Spleen (tissue), 11 donors: ENCODE measurements at regions not wholly inside any gene's neighbourhood (a gene's known extent, or its start where the extent isn't known, plus 50 kb on each side); places are given as distances from the start of the nearest gene placed in this dataset.

Experiments used
- DNase-seq: peaks from one replicate; pipeline ENCODE4 v3.0.0-alpha.2; 2020
- H3K27ac ChIP-seq, 8 donors: fragments of 200-600 bp; sonication (generic) in 7 of 8; 1 replicate in 4 of 8; 2 replicates in 4 of 8; pipeline versions ENCODE4 v1.5.0 to v1.8.0; 2016 to 2021; ENCODE audit warnings: inconsistent platforms in 4 of 8, mild to moderate bottlenecking in 4 of 8, moderate library complexity in 1 of 8
- H3K27me3 ChIP-seq, 7 donors: fragments of 200-600 bp; sonication (generic) in 6 of 7; replicated peaks in 1 of 7; 1 replicate in 4 of 7; 2 replicates in 3 of 7; pipeline versions ENCODE4 v1.5.0 to v1.8.0; 2016 to 2021; ENCODE audit warnings: inconsistent platforms in 3 of 7, mild to moderate bottlenecking in 1 of 7
- H3K36me3 ChIP-seq, 6 donors: fragments of 200-600 bp; sonication (generic) in 5 of 6; 1 replicate in 4 of 6; 2 replicates in 2 of 6; pipeline versions ENCODE4 v1.5.0 to v1.8.0; 2016 to 2021; ENCODE audit warnings: inconsistent platforms in 2 of 6
- H3K4me1 ChIP-seq, 6 donors: fragments of 200-600 bp; sonication (generic) in 5 of 6; 1 replicate in 3 of 6; 2 replicates in 3 of 6; pipeline versions ENCODE4 v1.5.0 to v1.8.0; 2016 to 2021; ENCODE audit warnings: inconsistent platforms in 3 of 6
- H3K4me3 ChIP-seq, 8 donors: fragments of 200-600 bp; sonication (generic) in 7 of 8; 1 replicate in 4 of 8; 2 replicates in 4 of 8; pipeline versions ENCODE4 v1.5.0 to v1.8.0; 2016 to 2021; ENCODE audit warnings: inconsistent platforms in 4 of 8, mild to moderate bottlenecking in 4 of 8, moderate library complexity in 2 of 8
- H3K9me3 ChIP-seq, 8 donors: fragments of 200-600 bp; sonication (generic) in 7 of 8; 1 replicate in 4 of 8; 2 replicates in 4 of 8; pipeline versions ENCODE4 v1.5.0 to v1.8.0; 2016 to 2021; ENCODE audit warnings: inconsistent platforms in 4 of 8
- POLR2A ChIP-seq, 3 donors: fragments of 450-650 bp; IDR thresholded peaks; one replicate each; pipeline ENCODE4 v1.5.1; 2017; ENCODE audit warnings: antibody characterized with exemption in 3 of 3, mild to moderate bottlenecking in 1 of 3
- POLR2AphosphoS5 ChIP-seq, 3 donors: sonication (generic); formaldehyde crosslinking; IDR thresholded peaks; one replicate each; pipeline ENCODE4 v1.5.1; 2017; ENCODE audit warnings: antibody characterized with exemption in 3 of 3
- WGBS, 5 donors: extraction: QIAGEN DNeasy Blood & Tissue Kit in 3 of 5; methylation state at CpG; one replicate each; pipeline versions ENCODE4 v1.1.5 to v1.1.7; 2013 to 2018; 5-methylcytosine and 5-hydroxymethylcytosine counted together
- intact Hi-C: fragments of 100-400 bp; cut with DNase I; formaldehyde crosslinking; loops from one replicate; pipeline ENCODE4 v1.15.0; 2023; ENCODE audit warnings: low total_unique reads
- TF ChIP-seq, protein P1 (sequence below), 11 experiments: fragments of 200-600 bp in 7 of 11; fragments of 450-650 bp in 4 of 11; sonication (generic) in 4 of 11; IDR thresholded peaks in 8 of 11; conservative IDR thresholded peaks in 3 of 11; 1 replicate in 7 of 11; 2 replicates in 4 of 11; pipeline versions ENCODE4 v1.4.0 to v1.8.0; 2016 to 2021; ENCODE audit warnings: antibody characterized with exemption in 11 of 11, inconsistent platforms in 4 of 11, mild to moderate bottlenecking in 1 of 11
- donor health status: healthy with polysubstance abuse.
- donor health status: DM: no; HTN: no; CAD: no; lungs with moderate emphysema.
- donor health status: DM: no; HTN: no; CAD: no.
- donor health status: Bipolar disorder and iron deficiency.
- donor health status: healthy.
- donor health status: DM: no; HTN: no; CAD: no.
- donor health status: DM: yes; HTN: yes; CAD: no.

DNA sequence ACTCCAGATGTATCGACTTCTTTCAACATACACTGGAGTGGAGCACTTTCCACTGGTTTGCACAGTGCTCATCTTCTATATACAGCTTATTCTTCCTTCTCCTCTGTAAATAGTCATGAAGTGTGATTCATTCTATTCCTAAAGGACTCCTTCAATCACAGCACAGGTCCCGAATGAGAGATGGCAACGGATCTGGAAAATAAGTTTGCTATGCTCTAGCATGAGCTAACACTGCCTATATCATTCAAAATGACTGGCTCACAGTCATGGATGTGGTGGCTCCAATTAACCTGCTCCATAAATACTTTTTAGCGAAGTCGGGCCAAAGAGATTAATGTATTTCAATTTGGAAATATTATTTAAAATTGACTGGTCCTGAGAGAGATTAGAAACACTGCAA lies 272.1 kb upstream of the CDH6 start:
- H3K27ac ChIP-seq, result no peak overlapping the region
- no peaks in the 10 kb centered on the region for H3K27me3 ChIP-seq
- intact Hi-C loops, result no loop called here
- no peak for TF ChIP-seq POLR2AphosphoS5 (IDR thresholded peaks at IDR 0.05)
- TF ChIP-seq POLR2A (IDR thresholded peaks at IDR 0.05), result no peak
- TF ChIP-seq, protein P1, sequence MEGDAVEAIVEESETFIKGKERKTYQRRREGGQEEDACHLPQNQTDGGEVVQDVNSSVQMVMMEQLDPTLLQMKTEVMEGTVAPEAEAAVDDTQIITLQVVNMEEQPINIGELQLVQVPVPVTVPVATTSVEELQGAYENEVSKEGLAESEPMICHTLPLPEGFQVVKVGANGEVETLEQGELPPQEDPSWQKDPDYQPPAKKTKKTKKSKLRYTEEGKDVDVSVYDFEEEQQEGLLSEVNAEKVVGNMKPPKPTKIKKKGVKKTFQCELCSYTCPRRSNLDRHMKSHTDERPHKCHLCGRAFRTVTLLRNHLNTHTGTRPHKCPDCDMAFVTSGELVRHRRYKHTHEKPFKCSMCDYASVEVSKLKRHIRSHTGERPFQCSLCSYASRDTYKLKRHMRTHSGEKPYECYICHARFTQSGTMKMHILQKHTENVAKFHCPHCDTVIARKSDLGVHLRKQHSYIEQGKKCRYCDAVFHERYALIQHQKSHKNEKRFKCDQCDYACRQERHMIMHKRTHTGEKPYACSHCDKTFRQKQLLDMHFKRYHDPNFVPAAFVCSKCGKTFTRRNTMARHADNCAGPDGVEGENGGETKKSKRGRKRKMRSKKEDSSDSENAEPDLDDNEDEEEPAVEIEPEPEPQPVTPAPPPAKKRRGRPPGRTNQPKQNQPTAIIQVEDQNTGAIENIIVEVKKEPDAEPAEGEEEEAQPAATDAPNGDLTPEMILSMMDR (IDR thresholded peaks at IDR 0.05 in 8 of 11, conservative IDR thresholded peaks at IDR 0.05 in 3 of 11), result no peak
- no peak for DNase-seq
- H3K36me3 ChIP-seq, result no peaks in the 10 kb centered on the region
- H3K4me1 ChIP-seq, result no peaks in the 10 kb centered on the region
- H3K9me3 ChIP-seq, result peaks cover 0 to 16% (median 2%) of the 10 kb centered on the region in 8 donors
- no peak overlapping the region for H3K4me3 ChIP-seq
- WGBS, 5 donors, result 83 to 92% (median 90%) methylated on average over 5 of the region's 5 CpGs

DNA sequence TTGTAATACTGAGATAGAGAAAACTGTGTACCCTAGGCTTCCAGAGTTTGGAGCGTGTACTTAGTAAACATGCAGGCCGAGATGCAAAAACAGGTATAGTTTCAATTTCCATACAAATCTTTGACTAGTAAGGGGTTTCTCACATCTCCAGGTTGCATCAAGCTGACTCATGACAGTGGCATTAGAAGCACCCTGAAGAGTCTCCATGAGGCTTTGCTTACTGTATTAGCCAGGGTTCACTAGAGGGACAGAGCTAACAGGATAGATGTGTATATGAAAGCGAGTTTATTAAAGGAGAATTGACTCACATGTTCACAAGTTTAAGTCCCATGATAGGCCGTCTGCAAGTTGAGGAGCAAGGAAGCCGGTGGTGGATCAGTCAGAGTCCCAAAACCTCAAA lies 275.3 kb upstream of the CDH6 start:
- intact Hi-C loops, result no loop called here
- Histone ChIP-seq H3K9me3 (no peaks in the 10 kb centered on the region), H3K27ac (no peak overlapping the region), H3K27me3 (no peaks in the 10 kb centered on the region), H3K36me3 (no peaks in the 10 kb centered on the region), H3K4me3 (no peak overlapping the region), H3K4me1 (no peaks in the 10 kb centered on the region)
- no peak for DNase-seq
- 77 to 90% (median 80%) methylated on average over 5 of the region's 5 CpGs for WGBS, 5 donors
- TF ChIP-seq POLR2AphosphoS5 (IDR thresholded peaks at IDR 0.05) (no peak), POLR2A (IDR thresholded peaks at IDR 0.05) (no peak)
- TF ChIP-seq, protein P1 (IDR thresholded peaks at IDR 0.05 in 8 of 11, conservative IDR thresholded peaks at IDR 0.05 in 3 of 11), result no peak

DNA sequence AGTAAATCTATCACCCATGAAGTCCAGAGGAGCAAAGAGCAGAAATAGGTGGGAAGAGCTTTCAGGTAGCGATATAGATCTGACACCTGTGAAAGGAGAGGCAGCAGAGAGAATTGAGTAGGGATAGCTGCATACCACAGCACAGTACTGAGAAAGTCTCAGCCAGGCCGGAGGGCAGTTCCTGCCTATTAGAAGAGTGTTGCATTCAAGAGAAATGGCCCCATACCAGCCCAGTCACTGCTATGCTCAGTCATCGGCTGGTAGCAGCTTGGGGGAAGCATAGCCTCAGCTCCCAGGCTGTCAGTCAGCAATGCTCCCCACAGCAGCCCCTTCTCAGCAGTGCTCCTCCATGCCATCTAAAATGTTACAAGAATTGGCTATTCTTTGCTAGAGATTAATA lies 285.1 kb upstream of the CDH6 start:
- TF ChIP-seq, protein P1 (IDR thresholded peaks at IDR 0.05 in 8 of 11, conservative IDR thresholded peaks at IDR 0.05 in 3 of 11), result no peak
- no peak for TF ChIP-seq POLR2AphosphoS5 (IDR thresholded peaks at IDR 0.05)
- no peaks in the 10 kb centered on the region for H3K36me3 ChIP-seq
- no peaks in the 10 kb centered on the region for H3K9me3 ChIP-seq
- no peak for DNase-seq
- H3K4me3 ChIP-seq, result no peak overlapping the region
- WGBS, 5 donors, result 69 to 87% (median 75%) methylated on average over 3 of the region's 3 CpGs
- H3K27me3 ChIP-seq, result no peaks in the 10 kb centered on the region
- intact Hi-C loops, result no loop called here
- no peaks in the 10 kb centered on the region for H3K4me1 ChIP-seq
- no peak overlapping the region for H3K27ac ChIP-seq

DNA sequence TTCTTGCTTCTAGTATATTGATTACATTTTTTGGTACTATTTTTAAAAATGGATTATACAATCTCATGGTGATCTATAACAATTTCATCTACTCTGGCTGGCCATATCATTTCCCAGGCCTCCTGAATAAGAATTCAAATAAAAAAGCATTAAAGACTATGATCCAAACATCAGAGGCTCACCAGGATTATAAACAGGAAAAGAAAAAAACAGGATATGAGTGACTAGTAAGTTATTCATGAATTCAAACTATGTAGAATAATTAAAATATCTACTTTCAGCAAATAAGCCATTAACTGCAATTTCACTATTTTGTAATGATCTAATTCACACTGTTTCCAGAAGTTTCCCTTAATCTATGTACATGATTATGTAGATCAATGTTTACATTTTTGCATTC lies 293.1 kb upstream of the CDH6 start:
- H3K27ac ChIP-seq, result no peak overlapping the region
- DNase-seq, result no peak
- no peaks in the 10 kb centered on the region for H3K36me3 ChIP-seq
- H3K4me1 ChIP-seq, result no peaks in the 10 kb centered on the region
- TF ChIP-seq POLR2AphosphoS5 (IDR thresholded peaks at IDR 0.05) (no peak), POLR2A (IDR thresholded peaks at IDR 0.05) (no peak)
- TF ChIP-seq, protein P1 (IDR thresholded peaks at IDR 0.05 in 8 of 11, conservative IDR thresholded peaks at IDR 0.05 in 3 of 11), result no peak
- intact Hi-C loops, result no loop called here
- no peaks in the 10 kb centered on the region for H3K9me3 ChIP-seq
- H3K27me3 ChIP-seq, result no peaks in the 10 kb centered on the region
- H3K4me3 ChIP-seq, result no peak overlapping the region
